ENCODE measurements at regions not wholly inside any gene's neighbourhood (a gene's known extent, or its start where the extent isn't known, plus 50 kb on each side); places are given as distances from the start of the nearest gene placed in this dataset.

DNA sequence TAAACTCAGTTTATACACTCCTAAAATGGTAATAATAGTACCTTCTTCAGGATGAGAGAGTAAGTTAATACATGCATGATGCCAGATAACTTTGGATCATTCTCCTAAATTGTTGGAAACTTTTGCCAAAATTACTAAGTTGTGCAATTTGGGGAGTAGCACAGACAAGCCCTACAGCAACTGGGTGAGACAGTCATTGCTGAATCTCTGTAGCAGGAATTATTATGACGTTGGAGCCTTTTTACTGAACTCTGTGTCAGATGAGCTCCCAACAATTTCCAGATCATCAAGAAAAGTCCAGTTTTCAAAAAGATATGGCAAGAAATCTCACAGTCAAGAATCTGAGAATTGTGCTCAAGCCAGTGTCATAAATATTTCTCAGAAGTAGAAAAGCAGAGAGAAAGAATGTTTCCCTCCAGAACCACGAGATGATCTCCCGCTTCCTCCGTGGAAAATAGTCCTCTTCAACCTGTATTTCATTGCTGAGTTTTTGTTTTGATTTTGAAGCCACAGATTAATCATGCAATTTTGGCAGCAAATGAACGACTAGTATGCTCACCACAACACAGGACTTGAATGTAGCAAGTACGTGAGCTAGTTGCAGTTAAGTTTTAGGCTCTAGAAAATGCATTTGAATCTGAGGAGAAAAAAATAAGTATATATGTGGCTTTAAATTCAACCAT, 485.4 kb downstream of the CNTN6 start:
- no peak overlapping the region for H3K4me3 ChIP-seq (ENCODE audit: low read depth, low read length)
- TF ChIP-seq, protein P1, sequence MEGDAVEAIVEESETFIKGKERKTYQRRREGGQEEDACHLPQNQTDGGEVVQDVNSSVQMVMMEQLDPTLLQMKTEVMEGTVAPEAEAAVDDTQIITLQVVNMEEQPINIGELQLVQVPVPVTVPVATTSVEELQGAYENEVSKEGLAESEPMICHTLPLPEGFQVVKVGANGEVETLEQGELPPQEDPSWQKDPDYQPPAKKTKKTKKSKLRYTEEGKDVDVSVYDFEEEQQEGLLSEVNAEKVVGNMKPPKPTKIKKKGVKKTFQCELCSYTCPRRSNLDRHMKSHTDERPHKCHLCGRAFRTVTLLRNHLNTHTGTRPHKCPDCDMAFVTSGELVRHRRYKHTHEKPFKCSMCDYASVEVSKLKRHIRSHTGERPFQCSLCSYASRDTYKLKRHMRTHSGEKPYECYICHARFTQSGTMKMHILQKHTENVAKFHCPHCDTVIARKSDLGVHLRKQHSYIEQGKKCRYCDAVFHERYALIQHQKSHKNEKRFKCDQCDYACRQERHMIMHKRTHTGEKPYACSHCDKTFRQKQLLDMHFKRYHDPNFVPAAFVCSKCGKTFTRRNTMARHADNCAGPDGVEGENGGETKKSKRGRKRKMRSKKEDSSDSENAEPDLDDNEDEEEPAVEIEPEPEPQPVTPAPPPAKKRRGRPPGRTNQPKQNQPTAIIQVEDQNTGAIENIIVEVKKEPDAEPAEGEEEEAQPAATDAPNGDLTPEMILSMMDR (conservative IDR thresholded peaks at IDR 0.05; ENCODE audit: low read depth, low read length): no peak
- no peak for DNase-seq (ENCODE audit: low read depth)

DNA sequence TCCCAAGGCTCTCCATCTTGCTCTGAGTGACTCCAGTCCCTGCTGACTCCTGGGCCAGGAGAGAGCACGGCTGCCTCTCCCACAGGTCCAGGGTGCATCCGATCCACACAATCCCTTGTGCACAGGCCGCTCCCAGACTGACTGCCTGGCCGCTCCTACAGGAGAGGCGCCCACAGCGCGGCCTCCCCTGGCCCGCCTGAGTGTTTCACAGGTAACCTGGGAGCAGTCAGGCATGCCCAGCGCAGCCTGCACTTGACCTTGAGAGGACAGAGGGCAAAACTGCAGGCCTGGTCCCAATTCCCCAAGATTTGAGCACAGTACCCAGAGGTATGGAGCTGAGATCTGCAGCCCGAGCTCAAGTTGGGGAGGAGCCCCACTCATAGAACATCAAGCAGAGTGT, 490.2 kb downstream of the CNTN6 start:
- TF ChIP-seq, protein P1 (conservative IDR thresholded peaks at IDR 0.05; ENCODE audit: low read depth, low read length): no peak
- DNase-seq (ENCODE audit: low read depth): no peak
- H3K4me3 ChIP-seq (ENCODE audit: low read depth, low read length): no peak overlapping the region

DNA sequence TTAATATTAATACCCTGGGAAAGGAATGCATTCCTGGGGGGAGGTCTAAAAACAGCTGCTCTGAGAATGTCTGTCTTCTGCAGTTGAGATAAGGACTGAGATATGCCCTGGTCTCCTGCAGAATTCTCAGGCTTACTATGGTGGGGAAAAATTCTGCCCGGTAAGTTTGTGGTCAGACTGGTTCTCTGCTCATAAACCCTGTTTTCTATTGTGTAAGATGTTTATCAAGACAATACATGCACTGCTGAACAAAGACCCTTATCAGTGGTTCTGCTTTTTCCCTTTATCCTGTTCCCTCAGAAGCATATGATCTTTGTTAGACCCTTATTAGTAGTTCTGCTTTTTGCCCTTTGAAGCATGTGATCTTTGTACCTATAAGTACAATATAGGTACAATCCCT, 494.6 kb downstream of the CNTN6 start:
- no peak overlapping the region for H3K4me3 ChIP-seq (ENCODE audit: low read depth, low read length)
- TF ChIP-seq, protein P1 (conservative IDR thresholded peaks at IDR 0.05; ENCODE audit: low read depth, low read length): no peak
- no peak for DNase-seq (ENCODE audit: low read depth)

DNA sequence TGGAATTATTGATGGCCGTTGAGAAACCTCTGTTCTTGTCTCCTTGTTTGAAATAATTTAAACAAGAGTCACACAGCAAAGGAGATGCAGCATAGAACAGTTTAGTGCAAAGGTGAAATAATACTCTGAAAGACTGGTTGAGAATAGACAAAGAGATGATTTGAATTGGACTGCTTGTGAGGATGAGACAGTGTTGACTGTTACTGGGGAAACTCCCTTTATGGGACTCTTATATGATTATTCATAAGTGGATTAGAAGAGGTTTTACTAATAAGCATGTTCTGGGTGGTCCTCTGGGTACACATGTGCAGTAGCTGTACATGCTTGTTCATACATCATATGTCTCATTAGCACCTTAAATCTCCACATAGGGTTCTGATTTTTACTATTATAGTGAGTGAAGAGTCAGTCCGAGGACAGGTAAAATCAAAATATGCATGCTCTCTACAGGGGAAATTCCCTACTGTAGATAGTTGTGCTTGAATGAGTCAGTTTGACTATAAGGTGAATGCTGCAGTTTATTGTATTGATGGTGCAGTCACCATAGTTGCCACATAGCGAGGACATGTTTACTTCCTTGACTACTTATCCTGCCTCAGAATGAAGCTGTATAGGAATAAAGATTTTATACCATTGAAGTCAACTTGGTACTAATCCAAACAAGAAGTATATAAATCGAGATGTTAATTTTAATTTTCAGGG, 498.7 kb downstream of the CNTN6 start:
- TF ChIP-seq, protein P1 (conservative IDR thresholded peaks at IDR 0.05; ENCODE audit: low read depth, low read length): no peak
- no peak for DNase-seq (ENCODE audit: low read depth)

DNA sequence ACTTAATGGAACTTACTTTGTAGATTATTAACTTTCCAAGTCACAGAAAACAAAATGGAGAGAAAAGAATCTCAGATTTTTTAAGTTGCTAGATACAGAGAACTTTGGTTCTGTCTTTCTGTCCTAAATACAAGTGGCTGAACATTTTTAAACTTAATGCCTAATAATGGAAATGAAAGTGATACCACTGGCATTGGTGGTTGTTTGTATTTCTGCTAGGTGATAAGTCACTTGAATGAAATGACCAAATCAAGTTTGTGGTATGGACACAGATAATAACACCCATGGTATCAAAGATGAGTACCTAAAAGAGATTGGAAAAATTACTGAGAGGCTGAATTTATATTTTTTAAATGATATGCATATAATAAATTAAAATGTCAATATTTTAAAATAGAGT, 502.1 kb downstream of the CNTN6 start:
- no peak overlapping the region for H3K4me3 ChIP-seq (ENCODE audit: low read depth, low read length)
- TF ChIP-seq, protein P1 (conservative IDR thresholded peaks at IDR 0.05; ENCODE audit: low read depth, low read length): no peak
- no peak for DNase-seq (ENCODE audit: low read depth)

More for the DNA sequence above, 498.7 kb downstream of the CNTN6 start:
- H3K4me3 ChIP-seq (ENCODE audit: low read depth, low read length): no peak overlapping the region

DNA sequence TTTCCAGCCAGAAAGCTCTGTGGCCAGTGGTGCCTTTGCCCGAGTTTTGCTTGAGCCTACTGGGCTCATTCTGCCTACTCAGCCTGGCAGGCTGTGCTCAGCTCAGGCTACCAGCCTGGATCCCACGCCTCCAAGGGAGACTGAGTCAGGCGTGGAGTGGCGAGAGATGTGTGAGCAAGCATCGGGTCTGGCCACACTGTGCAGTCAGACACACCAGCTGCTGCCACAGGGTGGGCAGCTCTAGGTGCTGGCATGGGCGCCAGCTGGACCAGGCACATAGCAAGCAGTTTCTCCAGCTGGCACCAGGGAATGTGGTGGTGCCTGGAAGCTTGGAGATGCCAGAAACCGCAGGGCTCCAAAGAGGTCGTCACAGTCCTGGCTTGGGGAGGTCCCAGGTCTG, 498.5 kb upstream of the CNTN4 start:
- TF ChIP-seq, protein P1 (conservative IDR thresholded peaks at IDR 0.05; ENCODE audit: low read depth, low read length): no peak
- H3K4me3 ChIP-seq (ENCODE audit: low read depth, low read length): no peak overlapping the region
- DNase-seq (ENCODE audit: low read depth): no peak

All from epithelial cell of proximal tubule (primary cell).